RWPE1 (cell line): ENCODE measurements at regions not wholly inside any gene's neighbourhood (a gene's known extent, or its start where the extent isn't known, plus 50 kb on each side); places are given as distances from the start of the nearest gene placed in this dataset.

ENCODE experiments used
- CTCF ChIA-PET: fragments of 350-600 bp; sonication (Branson Sonifier 250); formaldehyde crosslinking; extraction: SDS; loops from one replicate; lab custom pipeline; 2021; lab: Yijun Ruan, JAX
- POLR2A ChIA-PET: fragments of 400-600 bp; formaldehyde crosslinking; extraction: SDS; loops from one replicate; lab custom pipeline; 2020; ENCODE audit warnings: antibody characterized with exemption; ENCODE audit not compliant: low non-redundant PET; lab: Yijun Ruan, JAX
- DNase-seq: peaks from one replicate; pipeline ENCODE4 v3.0.0; 2012; ENCODE audit warnings: low spot score
- H3K27ac ChIP-seq: fragments of 450-650 bp; 2 replicates; pipeline ENCODE4 v1.5.1; 2017
- CTCF ChIP-seq: fragments of 450-650 bp; conservative IDR thresholded peaks from 2 replicates; pipeline ENCODE4 v1.5.1; 2017; ENCODE audit warnings: low read depth, mild to moderate bottlenecking

GRCh38 chr4:101708293-101709039 lies 82.1 kb upstream of the BANK1 start:
- no peak for DNase-seq
- CTCF ChIA-PET, result interaction anchor here (0.6 kb wide), 1 partner anchor 579 kb away, joined by 3 read pairs; no protein-coding TSS in a partner anchor
- TF ChIP-seq CTCF, result no peak
- POLR2A ChIA-PET, result no interaction called here
- H3K27ac ChIP-seq, result no peak overlapping the region

GRCh38 chr4:101707596-101707995 lies 82.9 kb upstream of the BANK1 start:
- ChIA-PET CTCF (interaction anchor here (0.6 kb wide), 1 partner anchor 580 kb away, joined by 3 read pairs; no protein-coding TSS in a partner anchor), POLR2A (no interaction called here)
- no peak overlapping the region for H3K27ac ChIP-seq
- TF ChIP-seq CTCF, result no peak
- no peak for DNase-seq

- no peak for DNase-seq
- ChIA-PET CTCF (no interaction called here), POLR2A (no interaction called here)
Measured at GRCh38 chr4:101706535-101707057, 83.9 kb upstream of the BANK1 start.

GRCh38 chr4:101701551-101701950 lies 89.0 kb upstream of the BANK1 start:
- ChIA-PET POLR2A (no interaction called here), CTCF (no interaction called here)
- no peak overlapping the region for H3K27ac ChIP-seq
- TF ChIP-seq CTCF, result no peak
- DNase-seq, result no peak

More at GRCh38 chr4:101706535-101707057, 83.9 kb upstream of the BANK1 start:
- no peak for TF ChIP-seq CTCF
- no peak overlapping the region for H3K27ac ChIP-seq

GRCh38 chr4:101699441-101700124 lies 90.9 kb upstream of the BANK1 start:
- POLR2A ChIA-PET, result no interaction called here

More at GRCh38 chr4:101699441-101700124, 90.9 kb upstream of the BANK1 start:
- TF ChIP-seq CTCF, result no peak
- CTCF ChIA-PET, result interaction anchor here (0.6 kb wide), 1 partner anchor 383 kb away, joined by 4 read pairs; no protein-coding TSS in a partner anchor
- DNase-seq, result no peak
- H3K27ac ChIP-seq, result no peak overlapping the region
